ENCODE measurements at regions not wholly inside any gene's neighbourhood (a gene's known extent, or its start where the extent isn't known, plus 50 kb on each side); places are given as distances from the start of the nearest gene placed in this dataset.
"Not testable (repeated sequence)": the region's sequence is repeated elsewhere in the genome, so short reads cannot be mapped to it uniquely, and the experiment has no call there.

GRCh38 chr1:82359541-82359940 is 558.8 kb downstream of the ADGRL2 start:
- not testable (repeated sequence) for TF ChIP-seq CTCF (IDR thresholded peaks at IDR 0.05; ENCODE audit: low read length); EZH2 (IDR thresholded peaks at IDR 0.05; ENCODE audit: borderline replicate concordance, low read length)
